GM12892 (cell line): ENCODE measurements at regions not wholly inside any gene's neighbourhood (a gene's known extent, or its start where the extent isn't known, plus 50 kb on each side); places are given as distances from the start of the nearest gene placed in this dataset.
"Not testable (repeated sequence)": the region's sequence is repeated elsewhere in the genome, so short reads cannot be mapped to it uniquely, and the experiment has no call there.

Source experiments
- DNase-seq: peaks from one replicate; pipeline ENCODE4 v3.0.0; 2011; ENCODE audit not compliant: insufficient read length
- FAIRE-seq: peaks from 2 replicates; lab custom pipeline; 2011; peaks lifted over from hg19 to GRCh38; lab: Jason Lieb, UNC
- POLR2A ChIP-seq: IDR thresholded peaks from 2 replicates; pipeline ENCODE4 v1.6.1; 2011; ENCODE audit warnings: low read depth, low read length, control low read depth
- POLR2AphosphoS5 ChIP-seq: IDR thresholded peaks from 2 replicates; pipeline ENCODE4 v1.6.1; 2011; ENCODE audit warnings: low read depth, low read length, control low read depth
- TAF1 ChIP-seq: IDR thresholded peaks from 2 replicates; pipeline ENCODE4 v1.6.1; 2011; ENCODE audit warnings: low read depth, mild to moderate bottlenecking, control low read depth, low read length, borderline replicate concordance

DNA sequence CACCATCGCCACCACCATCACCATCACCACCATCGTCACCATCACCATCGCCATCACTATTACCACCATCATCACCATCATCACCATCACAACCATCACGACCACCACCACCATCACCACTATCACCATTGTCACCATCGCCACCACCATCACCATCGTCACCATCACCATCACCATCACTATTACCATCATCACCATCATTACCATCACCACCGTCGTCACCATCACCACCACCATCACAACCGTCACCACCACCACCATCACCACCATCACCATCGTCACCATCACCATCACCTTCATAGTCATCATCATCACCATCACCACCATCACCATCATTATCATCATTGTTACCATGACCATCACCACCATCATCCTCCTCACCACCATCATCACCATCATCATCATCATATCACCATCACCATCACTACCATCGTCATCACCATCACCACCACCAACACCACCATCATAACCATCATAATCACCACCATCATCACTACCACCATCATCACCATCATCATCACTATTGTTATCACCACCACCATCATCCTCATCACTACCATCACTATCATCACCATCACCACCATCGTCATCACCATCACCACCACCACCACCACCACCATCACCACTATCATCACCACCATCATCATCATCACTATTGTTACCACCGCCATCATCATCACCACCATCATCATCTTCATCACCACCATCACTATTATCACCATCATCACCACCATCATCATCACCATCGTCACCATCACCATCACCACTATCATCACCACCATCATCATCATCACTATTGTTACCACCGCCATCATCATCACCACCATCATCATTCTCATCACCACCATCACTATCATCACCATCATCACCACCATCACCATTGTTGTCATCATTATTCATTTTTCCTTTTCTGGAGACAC lies 51.5 kb upstream of the ZNF469 start:
- FAIRE-seq (no peak), DNase-seq (no peak)
- TF ChIP-seq POLR2A (no peak), POLR2AphosphoS5 (no peak), TAF1 (no peak)

DNA sequence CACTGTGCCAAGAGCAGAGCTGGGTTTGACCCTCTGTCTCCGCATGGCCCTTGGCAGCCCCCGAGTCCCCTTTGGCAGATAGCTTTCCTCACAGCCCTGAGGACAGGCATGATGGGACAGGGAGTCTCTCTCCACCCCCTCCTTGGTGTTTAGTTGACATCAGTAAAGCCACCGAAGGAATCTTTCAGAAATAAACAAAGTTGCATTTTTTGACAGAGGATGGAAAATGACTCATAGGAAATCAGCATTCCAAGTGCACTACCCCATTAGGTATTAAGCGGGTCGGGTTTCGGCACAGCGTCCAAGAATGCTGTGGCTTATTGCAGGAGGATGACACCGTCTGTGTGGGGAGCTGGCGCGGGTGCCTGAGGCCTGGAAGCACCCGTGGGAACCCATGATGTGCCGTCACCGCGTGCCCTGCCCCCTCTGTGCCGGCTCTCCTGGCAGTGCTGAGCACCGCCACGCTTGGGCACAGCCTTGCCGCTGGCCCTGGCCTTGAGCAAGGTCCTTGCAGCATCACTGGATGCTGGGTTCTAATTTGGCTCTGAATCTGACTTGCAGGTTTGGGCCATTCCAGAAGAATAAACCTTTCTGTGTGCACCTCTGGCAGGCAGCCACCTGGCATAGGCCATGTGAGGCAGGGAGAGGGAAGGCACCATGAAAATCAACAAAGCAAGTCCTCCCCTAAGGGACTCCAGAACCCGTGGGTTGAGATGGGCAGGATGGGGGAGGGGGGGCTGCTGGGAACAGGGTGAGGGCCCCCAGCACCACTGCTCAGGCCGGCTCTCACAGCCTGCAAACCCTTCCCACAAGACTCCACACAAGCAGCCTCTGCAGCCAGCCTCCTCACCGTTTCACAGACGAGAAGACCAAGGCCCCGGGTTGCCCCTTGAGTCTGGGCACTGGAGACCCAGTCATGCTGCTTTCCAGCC lies 50.5 kb upstream of the ZNF469 start:
- no peak for FAIRE-seq
- TF ChIP-seq TAF1: no peak
- TF ChIP-seq POLR2A: no peak
- TF ChIP-seq POLR2AphosphoS5: no peak
- DNase-seq: no peak

DNA sequence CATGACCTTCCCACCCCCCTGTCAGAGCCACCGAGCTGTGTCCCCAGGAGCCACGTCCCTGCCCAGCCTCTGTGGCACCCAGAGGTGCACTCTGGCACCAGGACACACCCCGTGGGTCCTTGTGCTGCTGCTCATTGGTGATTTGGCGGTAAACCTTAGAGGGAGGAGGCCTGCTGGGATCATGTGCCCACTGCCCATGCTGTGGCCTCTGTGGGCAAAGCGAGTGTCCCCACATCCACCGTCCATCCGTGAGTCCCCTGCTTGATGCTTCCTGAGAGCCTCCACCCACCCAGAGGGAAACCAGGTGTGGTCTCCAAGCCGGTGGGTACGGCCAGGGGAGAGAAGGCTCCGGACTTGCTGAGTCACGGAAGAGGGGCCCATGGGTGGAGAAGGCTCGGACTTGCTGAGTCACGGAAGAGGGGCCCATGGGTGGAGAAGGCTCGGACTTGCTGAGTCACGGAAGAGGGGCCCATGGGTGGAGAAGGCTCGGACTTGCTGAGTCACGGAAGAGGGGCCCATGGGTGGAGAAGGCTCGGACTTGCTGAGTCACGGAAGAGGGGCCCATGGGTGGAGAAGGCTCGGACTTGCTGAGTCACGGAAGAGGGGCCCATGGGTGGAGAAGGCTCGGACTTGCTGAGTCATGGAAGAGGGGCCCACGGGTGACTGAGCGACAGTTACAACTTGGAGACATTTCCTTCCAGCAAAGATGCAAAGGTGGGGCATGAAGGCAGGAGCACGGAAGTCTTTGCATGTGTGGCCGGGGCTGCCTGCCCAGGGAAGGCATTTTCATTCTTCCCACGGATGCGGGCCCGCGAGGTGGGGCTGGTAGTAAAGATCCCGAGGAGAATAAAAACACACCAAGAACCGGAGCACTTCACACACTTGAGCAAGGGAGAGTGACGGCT lies 49.6 kb upstream of the ZNF469 start:
- not testable (repeated sequence) for DNase-seq, FAIRE-seq
